GM23248 (cell line): ENCODE measurements at regions not wholly inside any gene's neighbourhood (a gene's known extent, or its start where the extent isn't known, plus 50 kb on each side); places are given as distances from the start of the nearest gene placed in this dataset.

ENCODE experiments used
- EZH2 ChIP-seq: fragments of 200-600 bp; sonication (generic); IDR thresholded peaks from 2 replicates; pipeline ENCODE4 v1.6.1; 2018; ENCODE audit warnings: antibody characterized with exemption, mild to moderate bottlenecking; ENCODE audit not compliant: insufficient read depth, poor library complexity, severe bottlenecking
- EZH2phosphoT487 ChIP-seq: fragments of 200-600 bp; sonication (generic); IDR thresholded peaks from 2 replicates; pipeline ENCODE4 v1.6.1; 2018; ENCODE audit warnings: antibody characterized with exemption, moderate library complexity, mild to moderate bottlenecking, low read depth; ENCODE audit not compliant: insufficient read depth

DNA sequence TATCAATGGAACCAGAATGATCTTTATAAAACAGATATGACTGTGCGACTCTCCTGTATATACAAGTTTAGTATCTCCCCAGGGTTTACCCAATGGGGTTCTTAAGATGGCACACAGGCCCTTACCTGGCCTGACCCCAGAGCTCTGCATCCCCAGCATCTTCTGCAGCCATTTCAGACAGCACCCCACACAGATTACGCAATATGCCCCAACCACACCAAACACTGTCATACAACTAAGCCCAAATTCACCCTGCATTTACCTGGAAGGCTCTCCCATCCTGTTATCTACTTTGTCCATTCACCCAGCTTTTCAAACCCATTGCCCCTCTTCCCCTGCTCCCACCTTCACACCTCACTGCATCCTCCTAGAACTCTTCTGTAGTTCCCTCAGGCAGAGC is 182.5 kb upstream of the API5 start:
- no peak for TF ChIP-seq EZH2phosphoT487
- TF ChIP-seq EZH2 = no peak
